ENCODE measurements at regions not wholly inside any gene's neighbourhood (a gene's known extent, or its start where the extent isn't known, plus 50 kb on each side); places are given as distances from the start of the nearest gene placed in this dataset.

GRCh38 chr12:68416350-68416749 is 84.2 kb upstream of the MDM1 start:
- Histone ChIP-seq H3K4me3 (replicated peaks; ENCODE audit: insufficient read depth, low read length) (no peak overlapping the region), H3K27ac (replicated peaks) (no peak overlapping the region), H3K27me3 (ENCODE audit: insufficient read depth, poor library complexity, severe bottlenecking) (no peaks in the 10 kb centered on the region)
- no peak for DNase-seq (ENCODE audit: low read depth in 1 of 2, low spot score in 1 of 2)
- TF ChIP-seq POLR2AphosphoS5 (IDR thresholded peaks at IDR 0.05; ENCODE audit: low read depth) (no peak), GABPA (IDR thresholded peaks at IDR 0.05; ENCODE audit: low read depth) (no peak), SPI1 (IDR thresholded peaks at IDR 0.05; ENCODE audit: borderline replicate concordance, low read depth) (no peak), CTCF (IDR thresholded peaks at IDR 0.05; ENCODE audit: insufficient read depth, low read length) (no peak), REST (IDR thresholded peaks at IDR 0.05; ENCODE audit: insufficient replicate concordance, low read depth) (no peak)

- H3K27ac ChIP-seq (replicated peaks): no peak overlapping the region
- H3K4me3 ChIP-seq (replicated peaks; ENCODE audit: insufficient read depth, low read length): no peak overlapping the region
- DNase-seq (ENCODE audit: low read depth in 1 of 2, low spot score in 1 of 2): no peak
- no peak for TF ChIP-seq SPI1 (IDR thresholded peaks at IDR 0.05; ENCODE audit: borderline replicate concordance, low read depth)
- TF ChIP-seq REST (IDR thresholded peaks at IDR 0.05; ENCODE audit: insufficient replicate concordance, low read depth): no peak
- TF ChIP-seq GABPA (IDR thresholded peaks at IDR 0.05; ENCODE audit: low read depth): no peak
- TF ChIP-seq POLR2AphosphoS5 (IDR thresholded peaks at IDR 0.05; ENCODE audit: low read depth): no peak
- TF ChIP-seq CTCF (IDR thresholded peaks at IDR 0.05; ENCODE audit: insufficient read depth, low read length): no peak
- no peaks in the 10 kb centered on the region for H3K27me3 ChIP-seq (ENCODE audit: insufficient read depth, poor library complexity, severe bottlenecking)
Observed at GRCh38 chr12:68416826-68417225, 84.7 kb upstream of the MDM1 start.

- Histone ChIP-seq H3K27ac (replicated peaks) (no peak overlapping the region), H3K4me3 (replicated peaks; ENCODE audit: insufficient read depth, low read length) (no peak overlapping the region), H3K27me3 (ENCODE audit: insufficient read depth, poor library complexity, severe bottlenecking) (no peaks in the 10 kb centered on the region)
- DNase-seq (ENCODE audit: low read depth in 1 of 2, low spot score in 1 of 2): no peak
- no peak for TF ChIP-seq SPI1 (IDR thresholded peaks at IDR 0.05; ENCODE audit: borderline replicate concordance, low read depth)
- no peak for TF ChIP-seq CTCF (IDR thresholded peaks at IDR 0.05; ENCODE audit: insufficient read depth, low read length)
- TF ChIP-seq POLR2AphosphoS5 (IDR thresholded peaks at IDR 0.05; ENCODE audit: low read depth): no peak
- no peak for TF ChIP-seq GABPA (IDR thresholded peaks at IDR 0.05; ENCODE audit: low read depth)
- no peak for TF ChIP-seq REST (IDR thresholded peaks at IDR 0.05; ENCODE audit: insufficient replicate concordance, low read depth)
Observed at GRCh38 chr12:68418137-68418460, 85.9 kb upstream of the MDM1 start.
